HUES64 (cell line): ENCODE measurements at regions not wholly inside any gene's neighbourhood (a gene's known extent, or its start where the extent isn't known, plus 50 kb on each side); places are given as distances from the start of the nearest gene placed in this dataset.

ENCODE experiments used
- H3K27ac ChIP-seq: 2 replicates; pipeline ENCODE4 v1.7.0; 2013; ENCODE audit warnings: low read depth, low read length, inconsistent platforms
- H3K27me3 ChIP-seq: 2 replicates; pipeline ENCODE4 v1.6.1; 2013; ENCODE audit warnings: mild to moderate bottlenecking, low read length; ENCODE audit not compliant: insufficient read depth
- H3K36me3 ChIP-seq: 2 replicates; pipeline ENCODE4 v1.6.1; 2013; ENCODE audit warnings: mild to moderate bottlenecking, low read length; ENCODE audit not compliant: insufficient read depth
- H3K4me1 ChIP-seq: 2 replicates; pipeline ENCODE4 v1.6.1; 2013; ENCODE audit warnings: mild to moderate bottlenecking, low read length, moderate library complexity; ENCODE audit not compliant: insufficient read depth
- H3K4me3 ChIP-seq: 2 replicates; pipeline ENCODE4 v1.5.1; 2013; ENCODE audit warnings: mild to moderate bottlenecking, low read length, moderate library complexity
- H3K9ac ChIP-seq: 2 replicates; pipeline ENCODE4 v1.6.1; 2013; ENCODE audit warnings: mild to moderate bottlenecking, low read depth, low read length
- H3K9me3 ChIP-seq: 2 replicates; pipeline ENCODE4 v1.6.1; 2013; ENCODE audit warnings: low read depth, low read length; ENCODE audit not compliant: insufficient read depth
- WGBS: fragments of 150-250, 120-280 bp; methylation state at CpG from one replicate; pipeline ENCODE4 v1.1.7; 2013; ENCODE audit warnings: missing lambda C conversion rate; 5-methylcytosine and 5-hydroxymethylcytosine counted together

- WGBS, result 68% methylated on average over 15 of the region's 15 CpGs
- no peak overlapping the region for H3K4me3 ChIP-seq
- no peaks in the 10 kb centered on the region for H3K27me3 ChIP-seq
- no peaks in the 10 kb centered on the region for H3K36me3 ChIP-seq
- H3K27ac ChIP-seq, result no peak overlapping the region
- H3K4me1 ChIP-seq, result no peaks in the 10 kb centered on the region
- no peaks in the 10 kb centered on the region for H3K9me3 ChIP-seq
- H3K9ac ChIP-seq, result 0 out of 2 replicates have a peak overlapping the region, but pooled peaks have one; percentile 1
Measured at GRCh38 chr20:4613718-4614620, 72.3 kb upstream of the PRNP start.

DNA sequence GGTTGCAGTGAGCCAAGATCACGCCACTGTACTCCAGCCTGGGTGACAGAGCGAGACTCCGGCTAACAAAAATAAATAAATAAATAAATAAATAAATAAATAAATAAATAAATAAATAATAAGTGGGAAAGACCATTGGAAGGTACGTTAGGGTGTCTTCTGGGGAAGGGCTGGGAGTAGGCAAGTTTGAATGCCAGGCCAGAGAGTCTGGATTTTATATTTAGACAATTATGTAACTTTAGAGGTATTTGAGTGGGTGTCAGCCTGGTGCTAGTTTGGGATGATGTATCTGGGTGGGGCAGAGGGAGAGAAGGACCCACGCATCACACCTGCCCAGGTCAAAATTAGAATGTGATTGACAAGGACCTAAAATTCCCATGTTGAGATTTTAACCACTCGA is 73.1 kb upstream of the PRNP start:
- H3K27ac ChIP-seq, result no peak overlapping the region
- no peak overlapping the region for H3K4me3 ChIP-seq
- 73% methylated on average over 4 of the region's 6 CpGs for WGBS

DNA sequence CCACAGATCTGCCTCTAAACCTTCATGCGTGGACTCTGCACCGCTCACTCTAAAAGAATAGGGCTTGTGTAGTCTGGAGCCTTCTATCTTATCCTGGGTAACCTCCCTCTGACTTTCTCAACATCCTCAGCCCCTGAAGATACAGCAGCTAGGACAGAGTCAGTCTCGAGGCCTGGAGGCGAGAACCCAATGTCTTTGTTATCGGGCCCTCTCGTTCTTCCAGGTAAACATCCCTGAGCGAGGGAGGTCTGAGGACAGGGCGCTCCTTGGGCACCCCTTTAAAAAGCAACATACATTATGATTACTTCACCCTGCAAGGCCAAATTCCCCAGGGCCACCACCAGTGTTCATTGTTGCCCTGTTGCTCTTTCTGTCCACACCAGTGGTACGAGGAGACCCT is 75.4 kb upstream of the PRNP start:
- Histone ChIP-seq H3K27me3 (no peaks in the 10 kb centered on the region), H3K9ac (no peak overlapping the region), H3K27ac (no peak overlapping the region), H3K9me3 (no peaks in the 10 kb centered on the region), H3K4me3 (no peak overlapping the region), H3K4me1 (no peaks in the 10 kb centered on the region), H3K36me3 (no peaks in the 10 kb centered on the region)
- WGBS, result 95% methylated on average over 9 of the region's 9 CpGs

More for the DNA sequence above, 73.1 kb upstream of the PRNP start:
- Histone ChIP-seq H3K36me3 (no peaks in the 10 kb centered on the region), H3K9ac (no peak overlapping the region), H3K4me1 (no peaks in the 10 kb centered on the region), H3K9me3 (no peaks in the 10 kb centered on the region), H3K27me3 (no peaks in the 10 kb centered on the region)

- Histone ChIP-seq H3K4me3 (no peak overlapping the region), H3K4me1 (no peaks in the 10 kb centered on the region), H3K36me3 (no peaks in the 10 kb centered on the region), H3K27ac (no peak overlapping the region), H3K27me3 (no peaks in the 10 kb centered on the region), H3K9me3 (no peaks in the 10 kb centered on the region), H3K9ac (no peak overlapping the region)
- WGBS, result 89% methylated on average over 5 of the region's 5 CpGs
Measured at GRCh38 chr20:4609511-4609910, 76.7 kb upstream of the PRNP start.

GRCh38 chr20:4608861-4609260 is 77.4 kb upstream of the PRNP start:
- Histone ChIP-seq H3K4me3 (no peak overlapping the region), H3K27me3 (no peaks in the 10 kb centered on the region), H3K9me3 (no peaks in the 10 kb centered on the region), H3K4me1 (no peaks in the 10 kb centered on the region), H3K36me3 (no peaks in the 10 kb centered on the region), H3K27ac (no peak overlapping the region), H3K9ac (no peak overlapping the region)
- 95% methylated on average over 6 of the region's 6 CpGs for WGBS

DNA sequence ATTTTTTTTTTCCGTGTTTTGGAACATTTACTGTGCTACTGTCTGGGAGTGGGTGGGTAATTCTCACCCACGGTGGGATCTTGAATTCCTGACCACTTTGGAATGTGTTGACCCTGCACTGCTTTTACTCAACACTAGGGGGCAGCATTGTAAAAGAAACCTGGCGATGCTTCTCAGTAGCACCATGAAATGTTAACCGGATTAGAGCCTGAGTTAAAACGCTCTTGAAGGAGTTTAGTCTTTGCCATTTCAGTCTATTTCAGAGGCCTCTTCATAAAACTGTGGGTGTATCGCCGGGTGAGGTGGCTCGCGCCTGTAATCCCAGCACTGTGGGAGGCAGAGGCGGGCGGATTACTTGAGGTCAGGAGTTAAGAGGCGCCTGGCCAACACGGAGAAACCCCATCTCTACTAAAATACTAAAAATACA is 79.0 kb upstream of the PRNP start:
- H3K4me1 ChIP-seq, result no peaks in the 10 kb centered on the region
- H3K36me3 ChIP-seq, result no peaks in the 10 kb centered on the region
- H3K4me3 ChIP-seq, result no peak overlapping the region
- no peaks in the 10 kb centered on the region for H3K9me3 ChIP-seq
- 46% methylated on average over 13 of the region's 13 CpGs for WGBS
- no peak overlapping the region for H3K27ac ChIP-seq
- H3K9ac ChIP-seq, result no peak overlapping the region
- no peaks in the 10 kb centered on the region for H3K27me3 ChIP-seq

GRCh38 chr20:4606051-4606450 is 80.2 kb upstream of the PRNP start:
- Histone ChIP-seq H3K9ac (no peak overlapping the region), H3K27me3 (no peaks in the 10 kb centered on the region), H3K4me3 (no peak overlapping the region), H3K9me3 (no peaks in the 10 kb centered on the region), H3K27ac (no peak overlapping the region), H3K4me1 (no peaks in the 10 kb centered on the region), H3K36me3 (no peaks in the 10 kb centered on the region)
- 92% methylated on average over 2 of the region's 2 CpGs for WGBS

GRCh38 chr20:4605166-4605565 is 81.1 kb upstream of the PRNP start:
- Histone ChIP-seq H3K27ac (no peak overlapping the region), H3K9me3 (no peaks in the 10 kb centered on the region), H3K9ac (no peak overlapping the region), H3K4me3 (no peak overlapping the region), H3K36me3 (no peaks in the 10 kb centered on the region), H3K27me3 (no peaks in the 10 kb centered on the region), H3K4me1 (no peaks in the 10 kb centered on the region)
- 92% methylated on average over 4 of the region's 4 CpGs for WGBS

- whole genome bisulfite sequencing, result 99% methylated on average over 3 of the region's 3 CpGs
- H3K27ac ChIP-seq, result no peak overlapping the region
- no peaks in the 10 kb centered on the region for H3K9me3 ChIP-seq
- H3K36me3 ChIP-seq, result no peaks in the 10 kb centered on the region
- H3K9ac ChIP-seq, result no peak overlapping the region
- H3K27me3 ChIP-seq, result no peaks in the 10 kb centered on the region
- no peak overlapping the region for H3K4me3 ChIP-seq
- H3K4me1 ChIP-seq, result no peaks in the 10 kb centered on the region
Measured at GRCh38 chr20:4604580-4604979, 81.7 kb upstream of the PRNP start.

GRCh38 chr20:4603724-4604123 is 82.5 kb upstream of the PRNP start:
- Histone ChIP-seq H3K4me3 (no peak overlapping the region), H3K27me3 (no peaks in the 10 kb centered on the region), H3K27ac (no peak overlapping the region), H3K36me3 (no peaks in the 10 kb centered on the region), H3K9ac (no peak overlapping the region), H3K9me3 (no peaks in the 10 kb centered on the region), H3K4me1 (no peaks in the 10 kb centered on the region)
- WGBS, result 94% methylated on average over 11 of the region's 11 CpGs

DNA sequence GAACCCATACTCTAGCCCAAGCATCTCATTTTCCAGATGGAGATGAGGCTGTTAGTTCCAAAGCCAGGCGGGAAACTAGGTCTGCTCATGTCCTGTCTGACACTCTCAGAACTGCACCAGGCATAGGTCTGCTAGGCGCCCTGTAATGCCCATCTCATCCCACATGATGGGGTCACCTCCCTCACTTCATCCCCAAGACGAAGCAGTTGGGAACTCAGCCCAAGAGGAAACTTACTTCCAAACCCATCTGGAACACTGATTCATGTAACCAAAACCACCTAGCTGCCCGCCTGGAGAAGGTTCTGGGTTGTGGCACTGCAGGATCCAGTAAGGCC is 84.0 kb upstream of the PRNP start:
- Histone ChIP-seq H3K27me3 (no peaks in the 10 kb centered on the region), H3K36me3 (no peaks in the 10 kb centered on the region), H3K4me1 (no peaks in the 10 kb centered on the region), H3K9ac (no peak overlapping the region), H3K27ac (no peak overlapping the region), H3K9me3 (no peaks in the 10 kb centered on the region), H3K4me3 (no peak overlapping the region)
- 81% methylated on average over 4 of the region's 4 CpGs for WGBS
